Kasumi-1 (cell line): ENCODE measurements at regions not wholly inside any gene's neighbourhood (a gene's known extent, or its start where the extent isn't known, plus 50 kb on each side); places are given as distances from the start of the nearest gene placed in this dataset.

Experiments
- DNase-seq, 2 experiments: peaks; one replicate each; lab custom pipeline; 2025; lab: John Stamatoyannopoulos, UW

DNA sequence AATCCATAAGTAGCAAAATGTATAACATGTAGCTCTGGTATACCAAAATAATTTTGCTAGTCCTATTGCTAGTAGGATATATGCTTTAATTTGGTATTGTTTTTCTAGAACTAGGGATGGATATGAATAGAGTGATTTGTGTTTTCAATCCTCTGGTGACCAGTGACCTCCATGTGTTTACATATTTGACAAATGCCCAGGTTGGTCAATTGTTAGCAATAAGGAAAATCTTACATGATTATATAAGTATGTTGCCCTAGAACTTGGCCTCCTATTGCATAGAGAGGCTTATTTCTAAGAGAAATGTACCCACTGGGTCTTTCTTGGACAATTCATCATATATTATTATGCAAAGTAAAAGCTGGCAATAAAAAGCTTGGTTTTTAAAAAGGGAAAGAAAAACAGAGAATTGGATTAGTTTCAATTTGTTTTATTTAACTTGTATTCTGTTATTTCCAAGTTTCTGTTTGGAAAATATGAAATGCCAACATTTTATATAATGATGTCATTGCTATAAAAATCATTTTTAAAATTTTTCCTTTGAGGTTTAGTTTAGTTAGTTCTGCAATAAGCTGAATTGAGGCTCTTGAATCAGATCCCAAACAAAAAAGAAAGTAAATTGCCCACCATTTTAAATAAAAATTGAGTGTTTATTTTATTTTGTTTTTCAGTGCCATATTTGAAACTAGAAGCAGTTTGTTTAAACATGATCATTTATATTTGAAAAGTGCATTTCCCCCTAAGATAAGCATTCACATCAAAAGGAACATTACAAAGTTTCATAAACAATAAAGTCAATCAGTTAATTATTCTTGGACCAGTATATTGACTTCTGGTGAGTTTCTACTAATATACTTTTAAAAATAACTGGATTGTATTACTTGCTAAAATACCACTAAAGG, 210.9 kb downstream of the ZC3H11B start:
- no peak for DNase-seq

DNA sequence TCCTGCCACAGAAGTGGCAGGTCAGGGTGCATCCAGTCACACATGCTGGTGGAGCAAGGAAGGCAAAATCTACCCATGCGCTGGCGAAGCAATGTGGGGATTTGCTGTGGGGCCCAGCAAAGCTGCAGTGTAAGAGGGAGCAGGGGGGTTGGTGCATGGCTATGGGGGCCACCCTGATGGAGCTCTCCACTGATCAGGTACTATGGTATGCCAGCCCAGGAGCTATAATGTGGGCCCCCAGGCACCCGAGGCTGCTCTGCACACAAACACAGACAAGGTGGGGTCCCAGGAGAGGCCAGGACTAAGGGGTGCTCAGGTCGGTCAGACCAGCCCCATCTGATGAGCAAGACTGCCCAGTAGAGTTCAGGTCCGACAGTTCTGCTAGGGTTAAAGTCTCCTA, 213.5 kb downstream of the ZC3H11B start:
- DNase-seq: no peak

DNA sequence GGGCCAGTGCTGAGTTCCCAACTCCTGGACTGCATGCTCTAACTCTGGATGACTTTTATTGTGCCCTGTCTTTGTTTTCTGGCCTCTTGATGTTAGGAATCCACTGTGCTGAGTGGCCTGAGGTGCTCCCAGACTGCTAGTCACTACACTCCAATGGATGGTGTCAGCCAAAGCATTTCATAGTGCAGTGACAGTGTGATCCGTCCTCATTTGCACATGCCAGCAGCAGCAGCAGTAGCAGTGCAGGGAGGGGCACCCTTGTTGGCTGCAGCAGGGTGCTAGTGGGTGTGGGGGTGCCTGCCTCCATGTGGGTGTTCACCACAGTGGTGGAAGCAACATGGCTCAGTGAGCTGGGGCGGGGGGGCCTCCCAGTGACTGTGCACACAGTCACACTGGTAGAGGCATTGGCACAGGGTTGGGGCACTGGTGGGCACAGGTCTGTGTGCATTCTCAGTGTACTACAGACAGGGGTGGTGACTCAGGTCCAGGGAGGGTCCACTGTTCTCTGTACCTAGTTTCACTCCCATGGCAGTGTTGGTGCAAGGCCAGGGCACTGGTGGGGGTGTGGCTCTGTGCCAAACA, 214.0 kb downstream of the ZC3H11B start:
- DNase-seq: no peak

DNA sequence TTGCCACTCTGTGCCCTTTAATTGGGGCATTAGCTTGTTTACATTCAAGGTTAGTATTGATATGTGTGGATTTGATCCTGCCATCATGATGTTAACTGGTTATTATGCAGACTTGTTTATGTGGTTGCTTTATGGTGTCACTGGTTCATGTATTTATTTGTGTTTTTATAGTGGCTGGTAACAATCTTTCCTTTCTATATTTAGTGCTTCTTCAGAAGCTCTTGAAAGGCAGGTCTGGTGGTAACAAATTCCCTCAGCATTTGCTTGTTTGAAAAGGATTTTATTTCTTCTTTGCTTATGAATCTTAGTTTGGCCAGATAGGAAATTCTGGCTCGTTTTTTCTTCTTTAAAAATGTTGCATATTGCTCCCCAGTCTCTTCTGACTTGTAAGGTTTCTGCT, 215.4 kb downstream of the ZC3H11B start:
- DNase-seq: no peak

DNA sequence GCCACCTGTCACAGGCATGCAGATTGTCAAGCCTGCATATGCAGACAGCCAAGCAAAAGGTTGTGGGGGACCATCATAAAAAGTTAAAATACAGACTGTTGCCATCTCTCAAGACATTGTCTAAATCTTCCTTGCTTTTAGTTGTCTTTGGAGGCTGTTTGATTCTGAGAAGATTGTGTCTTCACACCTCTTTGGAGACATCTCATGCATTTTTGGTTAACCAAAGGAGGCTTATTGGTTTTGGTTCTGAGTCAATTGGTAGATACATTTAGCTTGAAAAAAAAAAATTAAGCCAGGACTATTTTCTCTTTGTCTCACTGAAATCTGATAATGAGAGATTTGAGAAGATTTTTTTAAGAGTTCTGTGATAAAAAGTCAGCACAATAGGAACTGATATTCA, 217.6 kb downstream of the LYPLAL1 start:
- DNase-seq: no peak

- DNase-seq: no peak
Measured at GRCh38 chr1:219387211-219387610, 213.5 kb downstream of the LYPLAL1 start.

GRCh38 chr1:219385787-219386427, 212.2 kb downstream of the LYPLAL1 start:
- peak; percentile 21 to 40 for DNase-seq

DNA sequence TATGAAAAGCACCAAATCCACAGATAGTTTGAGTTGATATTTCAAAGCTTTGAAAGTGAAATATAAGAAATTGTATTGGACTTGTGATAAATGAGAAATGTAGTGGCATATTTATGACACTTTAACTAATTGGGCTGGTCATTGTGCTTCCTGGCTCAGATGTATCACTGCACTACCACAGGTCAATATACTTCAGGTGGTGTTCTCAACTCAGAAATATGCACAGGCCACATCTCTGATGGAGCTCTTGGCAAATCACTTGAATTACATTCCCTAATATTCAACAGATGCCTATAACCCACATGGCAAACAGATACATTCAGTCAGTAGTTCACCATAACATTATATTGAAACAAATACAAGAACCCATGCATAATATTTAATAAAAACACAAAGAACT, 209.6 kb downstream of the LYPLAL1 start:
- no peak for DNase-seq

- no peak for DNase-seq
Measured at GRCh38 chr1:219381396-219381795, 207.7 kb downstream of the LYPLAL1 start.

GRCh38 chr1:219380463-219380862, 206.8 kb downstream of the LYPLAL1 start:
- DNase-seq: no peak

DNA sequence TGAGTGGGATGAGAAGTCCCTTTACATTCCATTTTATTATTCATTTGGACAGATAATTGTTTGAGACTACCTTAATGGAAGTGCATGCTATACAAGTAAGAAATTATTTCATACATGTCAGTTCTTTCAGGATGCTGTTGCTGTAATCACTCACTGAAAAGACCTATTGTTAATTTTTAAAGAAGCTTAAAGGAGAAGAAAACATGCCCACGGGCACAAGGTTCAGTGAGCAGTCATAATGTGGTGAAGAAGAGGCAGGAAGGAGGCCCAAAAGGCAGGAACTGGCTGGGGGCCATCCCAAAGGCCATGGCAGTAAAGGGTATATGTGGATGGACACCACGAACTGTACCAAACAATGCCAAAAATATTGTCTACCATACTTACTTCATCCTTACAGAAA, 206.0 kb downstream of the LYPLAL1 start:
- DNase-seq: no peak

GRCh38 chr1:219374636-219375035, 201.0 kb downstream of the LYPLAL1 start:
- no peak for DNase-seq

DNA sequence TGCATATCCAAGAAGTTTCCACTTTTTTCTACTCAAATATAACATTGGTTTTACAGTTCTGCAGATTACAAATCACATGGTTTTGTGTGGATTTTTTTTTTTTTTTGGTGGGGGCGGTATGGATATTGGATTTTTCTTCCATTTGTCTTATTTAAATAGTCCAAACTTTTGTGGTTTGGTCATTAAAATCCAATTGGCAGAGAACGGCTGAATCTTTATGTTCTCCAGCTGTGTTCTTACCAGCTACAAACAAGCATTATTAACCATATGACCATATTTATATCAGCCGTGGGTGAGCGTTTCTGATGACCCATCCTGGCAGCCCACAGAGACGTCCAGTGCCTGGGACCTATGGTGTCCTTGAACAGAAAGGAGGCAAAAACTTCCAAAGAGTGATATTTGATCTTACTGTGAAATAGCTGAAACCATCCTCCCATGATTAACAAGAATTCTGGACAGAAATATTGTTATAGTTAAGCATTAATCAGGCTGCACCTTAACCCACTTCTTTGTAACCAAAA, 200.4 kb downstream of the LYPLAL1 start:
- DNase-seq: no peak

DNA sequence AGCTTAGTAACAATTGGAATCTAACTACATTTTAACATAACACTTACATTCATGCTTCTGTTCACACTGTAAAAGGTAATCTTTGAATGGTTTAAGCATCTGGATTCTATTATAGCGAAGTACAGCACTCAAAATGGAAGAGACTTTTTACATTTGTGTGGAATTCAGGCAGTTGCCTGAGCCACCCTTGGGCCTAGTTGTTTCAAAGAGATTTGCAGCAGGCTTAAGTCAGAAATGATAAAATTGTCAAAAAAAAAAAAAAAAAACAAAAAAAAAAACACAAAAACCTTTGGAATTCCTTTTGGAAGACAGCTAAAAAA, 199.9 kb downstream of the LYPLAL1 start:
- no peak for DNase-seq

DNA sequence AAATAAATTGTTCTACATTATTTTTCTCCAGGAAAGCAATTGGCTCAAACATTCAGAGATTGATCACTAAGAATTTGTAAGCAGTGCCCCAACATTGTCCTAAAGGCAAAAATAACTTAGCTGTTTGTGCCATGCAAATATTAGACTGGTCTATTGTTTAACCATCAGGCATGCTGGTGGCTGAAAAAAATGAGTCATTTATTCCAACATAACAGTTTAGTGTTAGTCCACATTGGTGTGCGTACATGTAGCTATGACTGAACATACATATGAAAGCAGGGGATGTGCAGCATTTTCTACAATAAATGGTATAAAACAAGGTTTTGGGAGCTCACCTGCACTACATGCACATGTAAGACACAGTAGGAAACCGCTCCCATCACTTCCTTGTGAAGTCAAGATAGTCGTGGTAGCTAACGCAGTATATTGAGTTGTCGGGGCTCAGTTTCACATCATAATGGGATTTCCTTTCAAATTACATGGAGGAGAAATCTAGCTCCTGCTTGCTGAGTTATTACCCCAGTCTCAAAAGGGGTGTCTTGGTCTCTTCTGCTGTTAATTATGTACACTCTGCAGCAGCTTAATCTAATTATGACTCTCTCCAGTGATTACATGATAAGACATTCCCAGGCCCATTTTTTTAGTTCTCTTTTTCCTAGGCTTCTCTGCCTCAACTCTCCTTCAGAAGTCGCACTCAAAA, 199.4 kb downstream of the LYPLAL1 start:
- no peak for DNase-seq

- no peak for DNase-seq
Measured at GRCh38 chr1:219371471-219371870, 197.8 kb downstream of the LYPLAL1 start.

DNA sequence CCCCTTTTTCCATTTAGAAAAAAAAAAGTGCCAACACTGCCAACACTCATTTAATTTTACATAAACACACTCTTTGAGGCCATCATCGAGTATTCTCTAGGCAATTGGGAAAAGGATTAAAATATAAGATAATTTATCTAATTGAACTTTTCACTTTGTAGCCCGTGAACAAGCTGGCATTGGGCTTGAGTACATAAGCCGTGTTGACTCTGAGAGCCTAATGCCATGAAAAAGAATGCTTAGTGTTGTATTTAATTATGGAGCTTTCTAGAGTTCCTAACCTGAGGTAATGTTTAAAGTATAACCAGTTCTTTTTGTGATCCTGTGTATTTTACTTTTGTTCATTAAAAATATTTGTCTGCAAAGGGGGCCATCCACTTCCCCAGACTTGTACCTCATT, 193.8 kb downstream of the LYPLAL1 start:
- DNase-seq: no peak

DNA sequence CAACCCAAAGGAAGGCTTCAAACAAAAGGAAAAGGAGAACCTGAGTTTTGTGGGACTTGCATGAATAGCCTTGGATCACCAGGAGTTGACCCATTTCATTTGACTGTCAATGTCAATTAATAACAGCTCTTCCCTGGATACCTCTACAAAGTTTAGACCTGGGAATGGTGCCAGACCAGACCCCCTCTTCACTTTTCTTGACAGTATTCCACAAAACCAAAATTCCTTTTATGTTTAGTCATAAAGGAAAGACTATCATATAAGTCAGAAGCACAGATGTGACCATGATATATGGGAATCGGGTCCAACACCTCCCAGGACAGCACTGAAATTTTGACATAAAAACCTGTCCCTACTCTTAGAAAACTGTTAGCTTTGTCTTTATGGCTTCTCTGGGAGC, 191.8 kb downstream of the LYPLAL1 start:
- no peak for DNase-seq

- no peak for DNase-seq
Measured at GRCh38 chr1:219362702-219363101, 189.0 kb downstream of the LYPLAL1 start.

DNA sequence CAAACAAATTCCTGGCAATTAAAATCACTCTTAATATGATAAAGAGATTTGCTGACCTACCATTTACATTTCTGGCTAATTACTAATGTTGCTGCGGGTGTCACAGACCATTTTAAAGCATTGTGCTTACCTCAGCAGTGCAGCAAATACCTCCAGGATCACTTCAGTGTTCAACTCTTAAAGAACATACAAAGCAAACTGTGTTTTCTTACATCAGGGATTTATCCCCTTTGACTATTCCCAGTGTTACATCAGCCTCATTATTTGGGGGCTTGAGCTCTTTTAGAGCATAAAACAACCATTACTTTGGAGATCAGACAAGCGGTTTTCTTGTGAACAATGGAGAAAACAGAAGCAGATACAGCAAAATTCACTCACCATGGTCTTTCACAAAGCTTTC, 185.4 kb downstream of the LYPLAL1 start:
- DNase-seq: no peak

DNA sequence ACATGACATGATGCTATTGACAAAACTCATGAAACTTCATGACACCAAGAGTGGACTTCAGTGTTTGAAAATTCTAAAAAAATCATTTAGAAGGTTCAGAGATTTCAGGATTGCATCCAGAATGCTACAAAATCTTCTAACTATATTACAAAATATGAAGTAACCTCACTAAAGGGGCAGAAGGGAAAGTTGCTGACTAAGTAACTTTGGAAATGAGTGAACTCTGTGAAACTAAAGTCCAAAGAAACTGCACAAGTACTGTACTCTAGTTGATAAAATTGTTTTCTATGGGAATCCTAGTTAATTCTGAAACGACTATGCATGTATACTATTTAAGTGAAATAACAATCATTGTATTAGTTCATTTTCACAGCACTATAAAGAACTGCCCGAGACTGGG, 184.4 kb downstream of the LYPLAL1 start:
- DNase-seq: no peak

- DNase-seq: no peak
Measured at GRCh38 chr1:219354962-219355361, 181.3 kb downstream of the LYPLAL1 start.
